GM18907 (cell line): ENCODE measurements at regions not wholly inside any gene's neighbourhood (a gene's known extent, or its start where the extent isn't known, plus 50 kb on each side); places are given as distances from the start of the nearest gene placed in this dataset.

Experiments
- ATAC-seq: cut with Tn5 transposase; IDR thresholded peaks from one replicate; pipeline ENCODE4 v1.9.1; 2021; ENCODE audit warnings: mild to moderate bottlenecking, moderate library complexity; ENCODE audit not compliant: unreplicated experiment

DNA sequence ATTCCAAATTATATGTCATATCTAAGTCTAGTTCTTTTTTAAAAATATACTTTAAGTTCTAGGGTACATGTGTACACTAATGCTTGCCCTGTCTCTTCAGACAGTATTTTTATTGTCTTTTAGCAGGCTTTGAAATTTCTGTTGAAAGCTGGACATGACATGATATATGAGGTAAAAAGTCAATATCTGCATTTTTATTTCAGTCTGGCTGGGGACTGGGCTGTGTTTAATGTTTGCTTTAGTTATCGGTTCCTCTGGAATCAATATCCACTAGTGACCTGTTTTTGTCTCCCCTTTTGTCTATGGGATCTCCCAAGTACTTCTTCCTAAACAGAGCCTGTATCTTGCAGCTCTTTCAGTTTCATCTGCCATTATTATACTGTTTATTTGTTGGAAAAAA, 786.2 kb upstream of the GJE1 start:
- no peak for ATAC-seq

DNA sequence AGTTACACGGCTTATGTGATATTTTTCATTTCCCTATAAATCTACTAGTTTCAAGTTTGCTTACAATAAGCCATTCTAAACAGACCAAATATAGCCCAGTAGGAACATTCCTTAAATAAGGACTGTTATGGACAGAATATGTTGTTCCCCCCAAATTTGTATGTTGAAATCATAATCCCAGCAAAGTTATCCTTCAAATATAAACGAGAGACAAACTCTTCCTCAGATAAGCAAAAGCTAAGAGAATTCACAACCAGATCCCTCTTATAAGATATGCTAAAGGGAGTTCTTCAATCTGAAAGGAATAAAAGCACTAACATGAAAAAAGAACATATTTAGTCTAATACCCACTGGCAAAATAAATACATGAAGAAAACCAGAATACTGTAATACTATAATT, 795.5 kb upstream of the GJE1 start:
- ATAC-seq: no peak

DNA sequence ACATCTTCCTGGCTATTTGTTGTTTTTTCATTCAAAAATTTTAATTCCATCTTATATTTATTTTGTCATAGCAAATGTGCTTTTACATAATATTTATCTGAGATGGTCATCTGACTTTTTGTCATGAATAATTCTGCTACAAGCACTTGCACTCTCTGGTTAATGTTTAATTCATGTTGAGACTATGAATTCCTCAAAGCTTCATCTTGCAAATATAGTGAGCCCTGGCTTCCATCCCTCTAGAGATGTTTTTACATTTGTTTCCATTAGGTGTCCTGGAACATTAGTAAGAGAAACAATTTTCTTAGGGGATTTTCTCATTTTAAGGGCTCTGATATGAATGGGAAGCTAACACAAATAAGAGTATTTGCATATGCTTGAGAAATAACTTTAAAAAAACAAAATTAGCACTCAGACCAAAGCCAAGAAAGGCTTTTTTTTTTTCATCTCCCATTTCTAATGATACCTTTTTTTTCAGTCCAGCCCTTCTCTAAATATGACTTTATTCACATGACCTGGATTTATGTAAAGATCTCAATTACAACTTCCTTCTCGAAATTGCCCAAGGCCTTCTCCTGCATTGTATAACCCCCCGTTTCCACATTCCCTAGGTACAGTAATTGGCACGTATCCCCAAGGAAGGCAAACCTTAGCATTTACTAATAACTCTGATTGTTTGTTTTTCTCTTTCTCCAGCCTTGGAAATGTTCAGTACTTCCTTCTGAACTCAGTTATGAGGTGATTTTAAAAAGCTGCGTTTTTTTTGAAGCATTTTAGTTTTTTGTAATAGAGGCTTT, 797.0 kb upstream of the GJE1 start:
- ATAC-seq: no peak

DNA sequence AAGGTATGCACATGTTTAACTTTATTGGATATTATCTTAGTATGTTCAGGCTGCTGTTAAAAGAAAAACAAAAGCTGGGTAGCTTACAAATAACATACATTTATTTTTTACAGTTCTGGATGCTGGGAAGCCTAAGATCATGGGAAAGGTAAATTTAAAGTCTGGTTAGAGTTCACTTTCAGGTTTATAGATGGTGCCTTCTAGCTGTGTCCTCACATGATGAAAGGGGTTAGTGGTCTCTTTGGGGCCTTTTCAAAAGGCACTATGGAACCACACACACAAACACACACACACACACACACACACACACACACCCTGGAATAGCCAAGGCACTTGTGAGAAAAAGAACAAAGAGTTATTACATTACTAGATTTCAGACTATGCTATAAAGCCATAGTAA, 805.8 kb upstream of the GJE1 start:
- ATAC-seq: no peak

DNA sequence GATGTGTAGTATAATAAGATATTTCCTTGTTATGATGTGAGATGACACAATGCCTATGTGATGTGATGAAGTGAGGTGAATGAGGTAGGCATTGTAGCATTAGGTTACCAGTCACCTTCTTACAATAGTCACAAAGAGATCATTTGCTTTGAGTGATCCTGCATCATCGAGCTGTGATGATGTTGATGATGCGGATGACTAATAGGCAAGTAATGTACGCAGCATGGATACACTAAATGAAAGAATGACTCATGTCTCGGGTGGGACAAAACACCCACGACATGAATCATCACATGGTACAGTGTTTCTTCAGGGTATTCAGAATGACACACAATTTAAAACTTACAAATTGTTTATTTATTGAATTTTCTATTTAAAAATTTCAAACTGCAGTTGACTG, 806.3 kb upstream of the GJE1 start:
- ATAC-seq: peak; percentile 59

DNA sequence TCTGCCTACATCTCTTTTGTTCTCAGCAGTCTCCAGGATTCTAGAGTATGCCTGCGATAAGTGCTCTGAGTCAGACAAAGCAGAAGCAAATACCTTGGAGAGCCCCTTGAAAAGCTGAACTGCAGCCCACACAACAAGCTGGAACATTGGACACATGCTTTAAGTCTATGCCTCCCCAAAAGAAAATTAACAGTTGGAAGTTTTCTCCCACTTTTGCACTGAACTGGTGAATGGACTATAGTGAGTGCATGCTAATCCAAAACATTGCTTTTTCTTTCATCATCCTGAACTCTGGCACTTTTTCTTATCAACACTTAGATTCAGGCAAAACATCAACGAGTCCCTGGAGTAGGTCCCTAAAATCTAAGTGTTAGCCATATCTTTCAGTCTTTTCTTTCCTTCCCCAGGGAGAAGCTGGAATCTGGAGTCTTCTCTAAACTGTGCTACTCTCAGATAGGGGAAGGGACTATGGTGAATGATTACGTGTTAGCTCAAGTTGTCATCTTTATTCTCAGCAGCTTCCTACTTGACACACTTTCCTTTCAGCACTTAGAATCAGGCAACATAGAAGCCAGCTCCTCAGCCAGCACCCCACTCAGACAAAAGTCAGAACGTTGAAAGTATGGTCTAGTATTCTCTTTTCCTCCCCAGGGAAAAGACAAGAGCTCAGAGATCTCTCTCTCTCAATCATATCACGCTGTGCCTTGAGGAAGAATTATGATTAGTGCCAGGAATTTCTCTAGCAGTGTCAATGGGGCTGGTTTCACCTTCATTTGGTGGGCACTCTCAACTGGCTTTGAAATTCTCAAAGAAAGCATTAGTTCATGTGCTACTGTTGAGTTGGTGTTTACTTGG, 811.0 kb upstream of the GJE1 start:
- ATAC-seq: no peak

DNA sequence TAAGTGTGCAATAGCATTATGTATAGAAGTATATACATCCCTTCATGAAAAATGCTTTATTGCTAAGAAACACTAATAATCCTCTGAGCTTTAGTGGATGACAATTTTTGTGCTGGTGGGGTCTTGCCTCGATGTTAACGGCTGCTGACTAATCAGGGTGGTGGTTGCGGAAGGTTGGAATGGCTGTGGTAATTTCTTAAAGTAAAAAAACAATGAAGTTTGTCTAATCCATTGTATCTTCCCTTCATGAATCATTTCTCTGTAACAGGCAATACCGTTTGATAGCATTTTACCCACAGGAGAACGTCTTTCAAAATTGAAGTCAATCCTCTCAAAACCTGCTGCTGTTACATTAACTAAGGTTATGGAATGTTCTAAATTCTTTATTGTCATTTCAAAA, 816.5 kb upstream of the GJE1 start:
- ATAC-seq: no peak

GRCh38 chr6:141313986-141314385, 818.7 kb upstream of the GJE1 start:
- ATAC-seq: no peak

DNA sequence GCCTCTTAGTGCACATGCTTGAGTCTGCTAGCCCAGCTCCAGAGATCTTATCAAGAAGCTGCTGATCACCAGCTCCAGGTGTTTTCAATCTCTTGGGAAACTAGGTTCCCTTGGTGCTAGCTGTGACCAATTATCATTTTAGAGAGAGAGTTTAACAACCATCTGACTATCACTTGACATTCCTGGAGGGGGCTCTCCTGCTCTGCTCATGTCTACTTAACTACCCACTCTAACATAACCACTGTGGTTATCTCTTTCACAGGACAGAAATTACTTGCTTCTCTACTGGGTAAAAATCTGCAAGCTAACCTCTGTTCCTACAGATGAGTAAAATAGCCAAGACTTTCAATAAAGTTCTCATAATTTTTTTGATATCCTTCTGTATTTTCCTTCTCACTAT, 823.4 kb upstream of the GJE1 start:
- no peak for ATAC-seq

GRCh38 chr6:141307309-141307998, 825.3 kb upstream of the GJE1 start:
- ATAC-seq: no peak

GRCh38 chr6:141303907-141304306, 828.8 kb upstream of the GJE1 start:
- ATAC-seq: no peak

DNA sequence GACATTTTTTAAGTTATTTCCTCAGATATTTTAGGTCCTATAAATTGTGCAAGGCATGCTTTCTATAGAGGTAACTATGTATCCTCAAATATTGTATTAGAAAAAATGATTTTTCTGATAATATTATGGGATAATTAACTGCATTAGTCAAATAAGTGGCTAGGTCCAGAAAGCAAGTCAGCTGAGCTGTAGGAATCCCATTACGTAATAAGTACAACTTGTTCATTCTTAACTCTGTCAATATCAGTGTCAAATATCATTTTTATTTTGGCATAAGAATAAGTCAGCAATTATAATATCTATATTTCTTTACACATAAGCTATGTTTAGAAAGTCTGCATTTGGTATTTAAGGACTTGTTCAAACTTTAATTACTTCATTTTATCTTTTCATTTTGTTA, 830.9 kb upstream of the GJE1 start:
- ATAC-seq: no peak

DNA sequence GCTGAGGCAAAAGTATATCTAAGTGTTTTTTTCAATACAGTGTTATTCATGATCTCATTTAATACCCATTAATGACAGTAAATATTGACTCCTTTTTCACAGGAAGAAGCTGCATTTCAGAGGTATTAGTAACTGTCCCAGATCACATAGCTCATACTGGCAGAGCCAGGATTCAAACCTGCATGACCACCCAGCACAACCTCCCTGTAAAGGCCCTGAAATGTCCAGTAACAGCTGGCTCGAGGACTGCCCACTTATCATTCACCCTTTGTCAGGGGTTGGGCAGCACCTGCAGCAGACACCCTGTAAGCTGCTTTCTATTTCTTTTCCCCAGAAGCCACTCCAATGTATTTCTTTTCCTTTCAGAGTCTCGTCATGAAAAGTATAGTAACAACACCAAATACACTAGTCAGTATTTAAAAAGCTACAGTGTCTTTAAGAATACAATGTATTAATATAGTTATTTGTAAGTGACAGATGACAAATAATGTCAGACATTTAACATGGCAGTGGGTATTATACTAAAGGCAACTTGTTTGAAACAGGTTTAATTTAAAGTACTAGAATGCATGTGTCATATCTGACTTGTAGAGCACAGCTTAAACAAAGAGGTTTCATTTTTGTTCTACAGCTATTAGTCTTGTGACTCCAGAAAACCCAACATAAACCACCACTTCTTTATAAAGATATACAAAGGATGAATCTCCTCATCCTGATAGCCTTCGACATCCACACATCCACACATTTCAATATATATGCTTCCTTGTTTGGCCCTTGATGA, 841.6 kb upstream of the GJE1 start:
- ATAC-seq: no peak

GRCh38 chr6:141288947-141289346, 843.8 kb upstream of the GJE1 start:
- no peak for ATAC-seq

- no peak for ATAC-seq
These were observed 850.5 kb upstream of the GJE1 start for GRCh38 chr6:141282263-141282662.

GRCh38 chr6:141269684-141270083, 863.0 kb upstream of the GJE1 start:
- no peak for ATAC-seq

- ATAC-seq: no peak
These were observed 865.3 kb upstream of the GJE1 start for GRCh38 chr6:141267420-141267819.

DNA sequence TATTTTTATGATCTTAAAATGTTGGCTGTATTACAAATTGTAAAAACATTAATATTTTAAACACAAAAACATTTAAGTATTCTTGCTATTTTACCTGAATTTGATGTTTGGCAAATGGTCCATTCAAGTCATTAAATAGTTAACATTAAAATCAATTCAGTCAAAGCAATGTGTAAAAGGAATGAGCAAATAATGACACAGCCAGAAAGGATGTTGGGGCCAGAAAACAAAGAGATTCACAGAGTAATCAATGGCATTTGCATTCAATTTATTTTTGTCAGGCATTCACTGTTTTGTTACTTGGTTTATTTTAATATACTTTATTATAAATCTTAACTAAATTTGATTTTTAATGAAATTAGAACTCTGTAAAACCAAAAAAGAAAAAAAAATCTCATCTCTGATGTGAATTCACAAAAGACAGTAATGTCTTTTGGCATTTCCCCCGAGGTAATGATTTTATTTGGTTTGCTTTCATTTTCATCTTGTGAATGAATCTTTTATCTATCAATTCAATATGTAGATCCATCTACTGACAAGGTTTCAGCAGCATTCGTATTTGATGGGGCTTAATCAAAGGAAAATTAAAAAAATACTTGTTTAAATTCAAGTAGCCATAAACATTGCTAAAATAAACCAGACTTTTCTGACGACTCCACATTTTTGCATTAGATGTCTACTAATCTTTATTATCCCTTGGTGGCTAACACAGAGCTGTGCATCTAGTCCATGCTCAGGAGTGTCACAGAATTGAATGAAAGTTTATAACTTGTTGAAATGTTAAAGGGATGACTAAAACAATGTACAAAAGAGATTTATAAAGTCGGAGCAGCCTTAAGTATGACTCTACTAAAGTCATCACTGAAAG, 866.7 kb upstream of the GJE1 start:
- no peak for ATAC-seq

DNA sequence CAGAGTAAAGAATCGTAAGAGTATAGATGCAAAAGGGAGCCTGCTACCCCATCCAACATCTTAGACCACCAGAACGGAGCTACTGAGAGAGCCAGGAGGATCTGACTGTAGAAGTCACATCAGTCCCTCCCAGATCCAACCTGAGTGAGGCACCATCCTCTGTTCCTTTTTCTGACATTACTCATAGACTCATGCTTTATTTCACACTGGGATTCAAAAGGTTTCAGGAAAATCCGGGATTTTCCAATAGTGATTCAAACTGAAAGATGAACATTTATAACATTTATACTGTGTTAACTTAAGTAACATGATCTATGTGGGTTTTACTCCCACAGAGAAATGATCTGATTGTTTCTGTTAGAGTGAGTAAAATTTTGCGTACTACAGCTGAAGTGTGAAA, 868.6 kb upstream of the GJE1 start:
- no peak for ATAC-seq

GRCh38 chr6:141261672-141262060, 871.1 kb upstream of the GJE1 start:
- ATAC-seq: no peak
